CD14-positive monocyte (primary cell): ENCODE measurements at regions not wholly inside any gene's neighbourhood (a gene's known extent, or its start where the extent isn't known, plus 50 kb on each side); places are given as distances from the start of the nearest gene placed in this dataset.

Experiments
- DNase-seq, 3 donors: peaks; one replicate each; pipeline ENCODE4 v3.0.0-alpha.2; 2011 to 2022
- H2AFZ ChIP-seq: 2 replicates; pipeline ENCODE4 v1.6.0; 2012; ENCODE audit warnings: mild to moderate bottlenecking, low read depth, low read length, inconsistent platforms; ENCODE audit not compliant: insufficient read depth, poor library complexity, severe bottlenecking
- H3K27ac ChIP-seq, 2 donors: 1 replicate in 1 of 2; 2 replicates in 1 of 2; pipeline ENCODE4 v1.5.1; 2012 to 2013; ENCODE audit warnings: low read length in 2 of 2, control low read depth in 1 of 2, inconsistent platforms in 1 of 2, low read depth in 1 of 2, mild to moderate bottlenecking in 1 of 2
- H3K27me3 ChIP-seq, 2 donors: one replicate each; pipeline versions ENCODE4 v1.6.0 to v1.6.1; 2011 to 2013; ENCODE audit warnings: low read length in 2 of 2; ENCODE audit not compliant: control insufficient read depth in 2 of 2, insufficient read depth in 2 of 2
- H3K36me3 ChIP-seq, 2 donors: replicated peaks in 1 of 2; 1 replicate in 1 of 2; 2 replicates in 1 of 2; pipeline versions ENCODE4 v1.5.1 to v1.6.1; 2012 to 2013; ENCODE audit warnings: low read length in 2 of 2, control low read depth in 1 of 2, inconsistent platforms in 1 of 2, mild to moderate bottlenecking in 1 of 2; ENCODE audit not compliant: insufficient read depth in 2 of 2, control insufficient read depth in 1 of 2
- H3K4me1 ChIP-seq, 2 donors: 1 replicate in 1 of 2; 2 replicates in 1 of 2; pipeline versions ENCODE4 v1.5.1 to v1.6.1; 2012 to 2013; ENCODE audit warnings: low read length in 2 of 2, control low read depth in 1 of 2, inconsistent platforms in 1 of 2, mild to moderate bottlenecking in 1 of 2, moderate library complexity in 1 of 2; ENCODE audit not compliant: insufficient read depth in 2 of 2, control insufficient read depth in 1 of 2
- H3K4me2 ChIP-seq: replicated peaks from 2 replicates; pipeline ENCODE3; 2012; ENCODE audit warnings: low read length, moderate library complexity, mild to moderate bottlenecking; ENCODE audit not compliant: poor library complexity, severe bottlenecking; ENCODE audit errors: extremely low read depth
- H3K4me3 ChIP-seq, 3 experiments: fragments of 200-600 bp in 1 of 3; sonication (generic) in 1 of 3; replicated peaks in 1 of 3; 1 replicate in 2 of 3; 2 replicates in 1 of 3; pipeline ENCODE4 v1.5.1; 2011 to 2013; ENCODE audit warnings: low read length in 3 of 3, mild to moderate bottlenecking in 3 of 3, control low read depth in 2 of 3, low read depth in 2 of 3, inconsistent platforms in 1 of 3, moderate library complexity in 1 of 3
- H3K79me2 ChIP-seq: 2 replicates; pipeline ENCODE4 v1.6.0; 2012; ENCODE audit warnings: mild to moderate bottlenecking, control low read depth, inconsistent platforms, low read length, moderate library complexity; ENCODE audit not compliant: insufficient read depth
- H3K9ac ChIP-seq: 2 replicates; pipeline ENCODE4 v1.6.0; 2017; ENCODE audit warnings: low read length, mild to moderate bottlenecking; ENCODE audit not compliant: insufficient read depth, poor library complexity, severe bottlenecking
- H3K9me3 ChIP-seq, 2 donors: replicated peaks in 1 of 2; 1 replicate in 1 of 2; 2 replicates in 1 of 2; pipeline versions ENCODE4 v1.5.1 to v1.6.1; 2012 to 2013; ENCODE audit warnings: low read length in 2 of 2, control low read depth in 1 of 2; ENCODE audit not compliant: control insufficient read depth in 1 of 2, insufficient read depth in 1 of 2
- H4K20me1 ChIP-seq: 2 replicates; pipeline ENCODE4 v1.6.0; 2012; ENCODE audit warnings: mild to moderate bottlenecking, low read length, control low read depth, moderate library complexity; ENCODE audit not compliant: insufficient read depth
- H3K27ac Mint-ChIP-seq, 7 donors: one replicate each; pipeline ENCODE4 v1.8.0; 2020; ENCODE audit warnings: mild to moderate bottlenecking in 7 of 7, mixed read lengths in 7 of 7, moderate library complexity in 6 of 7, inconsistent platforms in 2 of 7
- H3K27me3 Mint-ChIP-seq, 3 donors: one replicate each; pipeline ENCODE4 v1.8.0; 2021 to 2022; ENCODE audit warnings: low read depth in 3 of 3, mild to moderate bottlenecking in 3 of 3, mixed read lengths in 3 of 3, moderate library complexity in 3 of 3, inconsistent platforms in 1 of 3
- H3K36me3 Mint-ChIP-seq, 2 donors: one replicate each; pipeline ENCODE4 v1.8.0; 2020; ENCODE audit warnings: mixed read lengths in 2 of 2, inconsistent platforms in 1 of 2, mild to moderate bottlenecking in 1 of 2
- H3K4me1 Mint-ChIP-seq: one replicate; pipeline ENCODE4 v1.8.0; 2020; ENCODE audit warnings: mild to moderate bottlenecking, mixed read lengths
- H3K4me3 Mint-ChIP-seq, 2 donors: one replicate each; pipeline ENCODE4 v1.8.0; 2020; ENCODE audit warnings: mild to moderate bottlenecking in 2 of 2, mixed read lengths in 2 of 2, moderate library complexity in 1 of 2
- H3K9me3 Mint-ChIP-seq, 7 donors: one replicate each; pipeline ENCODE4 v1.8.0; 2020 to 2022; ENCODE audit warnings: mixed read lengths in 7 of 7, mild to moderate bottlenecking in 6 of 7, moderate library complexity in 6 of 7, inconsistent platforms in 2 of 7
- CTCF ChIP-seq: fragments of 200-600 bp; IDR thresholded peaks from one replicate; pipeline ENCODE4 v1.8.0; 2022; ENCODE audit warnings: antibody characterized with exemption, mild to moderate bottlenecking
- WGBS: methylation state at CpG from one replicate; pipeline ENCODE4 v1.1.5; 2013; ENCODE audit warnings: missing lambda C conversion rate; ENCODE audit not compliant: insufficient coverage; 5-methylcytosine and 5-hydroxymethylcytosine counted together
- intact Hi-C, 2 donors: fragments of 100-400 bp; cut with micrococcal nuclease; formaldehyde crosslinking; loops; one replicate each; pipeline versions ENCODE4 v1.15.0 to v1.15.1; 2023

DNA sequence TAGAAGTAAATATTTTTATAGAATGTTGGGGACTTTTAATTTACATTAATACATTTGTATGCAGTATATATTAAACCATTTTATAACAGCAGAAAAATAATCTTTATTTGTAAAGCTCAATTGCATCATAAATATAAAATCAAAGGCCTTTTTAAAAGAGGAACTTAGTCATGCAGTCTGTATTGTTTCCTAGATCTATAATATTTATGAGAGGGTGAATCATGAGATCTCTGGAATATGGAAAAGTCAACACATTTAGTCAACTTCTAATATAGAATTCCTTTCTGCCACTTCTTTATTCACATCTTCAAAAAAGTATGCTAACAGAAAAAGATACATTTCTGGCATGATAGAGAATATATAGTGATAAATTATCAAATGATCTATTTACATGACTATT lies 410.3 kb upstream of the ZNF385D start:
- no peak for TF ChIP-seq CTCF
- intact Hi-C loops = no loop called here

GRCh38 chr3:22170370-22170769 lies 419.4 kb upstream of the ZNF385D start:
- no peak overlapping the region for H3K4me2 ChIP-seq
- H2AFZ ChIP-seq = no peak overlapping the region
- no peak overlapping the region for H3K9ac ChIP-seq
- H3K4me1 ChIP-seq = no peaks in the 10 kb centered on the region
- H4K20me1 ChIP-seq = no peaks in the 10 kb centered on the region
- no peaks in the 10 kb centered on the region for H3K36me3 Mint-ChIP-seq
- no peaks in the 10 kb centered on the region for H3K4me1 Mint-ChIP-seq
- H3K27ac Mint-ChIP-seq = no peak overlapping the region
- no peaks in the 10 kb centered on the region for H3K79me2 ChIP-seq
- intact Hi-C loops = no loop called here
- no peaks in the 10 kb centered on the region for H3K36me3 ChIP-seq
- H3K27ac ChIP-seq = no peak overlapping the region
- H3K27me3 Mint-ChIP-seq = no peaks in the 10 kb centered on the region
- no peaks in the 10 kb centered on the region for H3K27me3 ChIP-seq
- no peak for TF ChIP-seq CTCF
- H3K9me3 ChIP-seq = peaks cover 0 to 6% of the 10 kb centered on the region in 2 donors
- no peak overlapping the region for H3K4me3 Mint-ChIP-seq
- no peak overlapping the region for H3K4me3 ChIP-seq
- H3K9me3 Mint-ChIP-seq = peaks cover 0 to 6% (median 3%) of the 10 kb centered on the region in 7 donors
- no CpG with 5 or more reads among the region's 1 CpG for WGBS
- no peak for DNase-seq

More for the DNA sequence above, 410.3 kb upstream of the ZNF385D start:
- Mint-ChIP-seq H3K27me3 (no peaks in the 10 kb centered on the region), H3K36me3 (no peaks in the 10 kb centered on the region), H3K4me1 (no peaks in the 10 kb centered on the region), H3K27ac (no peak overlapping the region), H3K4me3 (no peak overlapping the region), H3K9me3 (peaks cover 0 to 2% (median 0%) of the 10 kb centered on the region in 7 donors)
- Histone ChIP-seq H2AFZ (no peak overlapping the region), H3K9ac (no peak overlapping the region), H3K4me1 (no peaks in the 10 kb centered on the region), H3K9me3 (no peaks in the 10 kb centered on the region), H3K79me2 (no peaks in the 10 kb centered on the region), H3K27me3 (no peaks in the 10 kb centered on the region), H3K4me2 (no peak overlapping the region), H4K20me1 (no peaks in the 10 kb centered on the region), H3K27ac (no peak overlapping the region), H3K4me3 (no peak overlapping the region), H3K36me3 (no peaks in the 10 kb centered on the region)
- no peak for DNase-seq
